HT1080 (cell line): ENCODE measurements at regions not wholly inside any gene's neighbourhood (a gene's known extent, or its start where the extent isn't known, plus 50 kb on each side); places are given as distances from the start of the nearest gene placed in this dataset.

ENCODE experiments used
- DNase-seq: peaks from one replicate; pipeline ENCODE4 v3.0.0-alpha.2; 2015; ENCODE audit warnings: low read depth

DNA sequence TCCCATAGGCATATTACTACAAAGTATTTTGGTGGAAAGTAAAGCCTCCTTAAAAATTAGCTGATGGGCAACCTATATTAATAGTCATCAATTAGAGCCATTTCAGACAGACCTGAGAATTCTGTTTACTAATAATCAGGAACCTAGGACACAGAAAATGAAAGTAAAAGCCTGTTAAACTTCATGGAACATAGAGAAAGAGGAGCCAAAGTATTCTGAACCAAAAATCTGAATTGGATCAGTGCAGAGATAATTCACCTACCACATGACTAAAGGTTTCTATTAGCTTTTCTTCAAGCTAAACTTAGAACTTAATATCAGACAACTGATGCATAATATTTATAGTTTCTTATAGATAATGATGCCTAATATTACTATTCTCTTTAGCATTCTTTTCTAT is 204.5 kb upstream of the RHOBTB1 start:
- DNase-seq: no peak

DNA sequence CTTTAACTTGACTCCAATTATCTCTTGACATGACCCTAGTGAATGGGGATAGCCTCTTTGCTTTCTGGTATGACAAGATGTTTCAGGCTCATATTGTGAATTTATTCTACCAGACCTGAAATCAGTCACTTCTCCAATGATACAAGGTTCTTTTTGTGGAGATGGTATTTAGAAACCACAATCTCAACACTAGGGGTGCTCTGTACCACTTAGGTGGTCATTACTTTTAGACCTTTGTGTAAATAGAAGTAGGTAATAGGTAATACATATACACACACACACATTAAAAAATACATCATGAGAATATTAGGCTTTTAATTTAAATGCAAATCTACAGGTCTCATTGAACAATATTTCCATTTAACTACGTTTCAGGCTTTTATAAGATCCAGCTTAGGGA is 199.0 kb upstream of the RHOBTB1 start:
- DNase-seq: no peak

DNA sequence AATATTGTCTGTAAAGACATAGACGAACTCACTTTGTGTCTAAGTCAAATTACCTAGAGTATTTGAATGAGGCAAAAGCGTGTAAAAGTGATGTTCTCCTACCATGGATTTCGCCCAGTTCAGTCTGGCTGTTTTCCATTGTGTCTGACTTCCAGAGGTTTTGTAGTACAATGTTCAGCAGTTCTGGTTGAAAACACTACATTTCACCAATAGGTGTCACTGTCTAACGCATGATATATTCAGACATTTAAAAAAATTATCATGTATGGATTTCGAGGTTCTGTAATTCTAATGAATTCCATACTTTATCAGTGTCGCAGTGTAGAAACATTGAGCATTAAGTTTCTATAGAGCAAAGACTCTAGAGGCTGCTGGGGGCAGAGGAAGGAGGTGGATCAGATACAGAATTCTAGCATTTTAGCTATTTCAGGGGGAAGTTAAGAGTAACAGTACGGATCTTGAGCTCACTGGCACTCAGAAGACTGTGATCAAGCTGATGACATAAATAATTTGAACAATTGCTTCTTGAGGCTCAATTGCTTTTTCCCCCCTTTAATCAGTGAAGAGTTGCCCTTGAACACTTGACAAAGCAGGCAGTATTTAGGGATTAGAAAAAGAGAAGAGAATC is 196.9 kb upstream of the RHOBTB1 start:
- peak; percentile 49 for DNase-seq

DNA sequence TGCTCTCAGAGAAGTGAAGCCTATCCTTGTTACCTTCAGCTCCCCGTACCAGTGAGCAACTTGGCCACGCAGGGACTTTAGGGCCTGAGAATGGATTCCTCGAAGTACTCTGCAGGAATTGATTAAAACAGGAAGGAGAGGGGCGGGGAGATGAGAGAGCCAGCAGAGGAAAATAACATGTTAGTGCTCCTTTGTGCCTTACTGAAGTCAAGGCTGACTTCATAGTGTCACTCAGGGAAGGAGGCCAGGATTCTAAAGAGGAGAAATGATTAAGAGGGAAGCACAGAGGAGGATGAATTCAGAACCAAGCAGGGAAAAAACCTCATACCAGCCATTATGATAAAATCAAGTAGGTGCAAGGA is 195.6 kb upstream of the RHOBTB1 start:
- no peak for DNase-seq

DNA sequence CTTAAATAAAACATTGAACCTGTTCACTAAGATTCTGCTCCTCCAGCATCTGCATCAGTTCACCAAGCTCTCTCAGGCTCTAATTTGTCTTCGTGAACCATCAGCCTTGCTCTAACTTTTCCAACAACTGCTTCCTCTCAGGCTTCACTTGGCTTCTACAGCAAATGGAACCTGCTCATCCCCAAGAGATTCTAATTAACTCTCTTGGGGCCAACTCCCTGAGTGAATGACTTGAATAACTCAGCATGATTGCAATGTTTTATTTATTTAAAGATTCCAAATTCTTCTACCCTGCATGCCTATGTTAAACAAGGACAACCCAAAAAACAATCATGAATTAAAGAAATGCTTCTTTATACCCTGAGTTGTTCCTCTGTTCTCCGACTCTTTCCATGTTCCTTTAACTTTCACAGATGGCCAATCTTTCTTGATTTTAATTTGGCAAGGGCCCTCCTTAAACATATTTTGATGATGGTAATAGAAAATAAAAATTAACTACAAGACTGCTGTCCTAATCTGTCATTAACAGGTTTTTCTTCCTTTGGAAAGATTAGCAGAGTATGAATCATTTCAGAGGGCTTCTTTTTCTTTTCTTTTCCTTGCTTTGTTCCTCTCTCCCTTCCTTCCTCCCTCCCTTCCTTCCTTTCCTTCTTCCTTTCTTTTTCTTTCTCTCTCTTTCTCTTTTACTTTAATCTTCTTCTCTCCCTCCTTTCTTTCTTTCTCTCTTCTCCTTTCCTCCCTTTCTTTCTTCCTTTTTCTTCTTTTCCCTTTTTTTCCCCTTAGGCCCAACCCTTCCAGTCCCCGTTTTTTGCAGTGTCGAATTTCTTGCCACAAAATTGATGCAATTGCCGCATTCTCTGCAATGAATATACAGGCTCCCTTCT is 195.0 kb upstream of the RHOBTB1 start:
- no peak for DNase-seq

DNA sequence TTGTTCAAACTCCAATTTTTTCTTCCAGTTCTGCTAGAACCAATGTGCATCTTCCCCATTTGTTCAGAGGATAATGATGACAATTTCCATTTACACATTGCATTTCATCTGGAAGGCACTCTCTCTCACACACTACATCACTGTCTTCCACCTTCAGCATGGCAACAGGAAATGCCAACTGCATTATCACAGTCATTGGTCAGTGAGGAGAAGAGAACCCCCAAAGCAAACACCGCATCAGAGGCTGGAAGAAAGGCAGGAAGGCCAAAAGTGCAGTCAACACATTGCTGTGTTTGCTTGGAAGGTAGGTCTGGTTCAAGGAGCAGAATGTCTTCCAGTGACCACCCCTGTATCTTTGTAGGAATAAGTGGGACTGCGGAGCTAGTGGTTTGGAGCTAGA is 192.2 kb upstream of the RHOBTB1 start:
- peak; percentile 71 for DNase-seq

DNA sequence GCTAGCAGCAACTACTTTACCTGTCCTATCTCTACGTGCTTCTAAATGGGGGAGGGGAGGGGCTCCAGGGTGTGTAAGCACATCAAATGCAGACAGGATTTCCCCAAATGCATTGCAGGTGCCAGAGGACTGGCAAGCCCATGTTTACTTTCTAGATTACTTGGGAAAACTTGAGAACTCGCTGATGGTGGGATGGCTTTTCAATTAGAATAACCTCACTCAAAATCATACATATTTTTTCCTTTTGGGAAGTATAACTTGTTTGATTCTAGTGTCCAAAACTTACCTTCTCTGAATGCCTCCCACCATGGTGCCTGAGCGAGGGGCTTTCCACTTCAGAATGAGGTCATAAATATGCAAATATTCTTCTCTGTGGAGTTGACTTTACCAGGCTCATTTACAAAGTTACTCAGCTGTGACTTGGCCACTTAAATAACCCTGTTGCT is 191.3 kb upstream of the RHOBTB1 start:
- DNase-seq: no peak

DNA sequence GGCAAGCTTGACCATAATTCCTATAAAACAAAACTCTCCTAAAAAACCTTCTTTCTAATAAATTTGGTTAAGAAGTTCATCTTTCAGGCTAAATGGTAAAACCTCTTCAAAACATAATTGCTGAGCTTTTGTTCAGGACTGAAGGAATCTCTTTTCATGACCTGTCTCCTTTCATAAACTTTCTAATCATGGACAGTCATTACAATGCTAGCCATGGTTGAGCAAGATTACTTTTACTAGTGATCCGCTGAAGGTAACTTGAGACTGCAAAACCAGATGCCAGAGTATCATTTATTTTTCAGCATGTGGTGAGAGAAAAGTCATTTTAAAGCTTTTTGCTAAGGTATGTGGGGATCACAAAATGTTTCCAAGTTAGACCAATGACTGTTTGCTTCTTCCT is 186.4 kb upstream of the RHOBTB1 start:
- no peak for DNase-seq

DNA sequence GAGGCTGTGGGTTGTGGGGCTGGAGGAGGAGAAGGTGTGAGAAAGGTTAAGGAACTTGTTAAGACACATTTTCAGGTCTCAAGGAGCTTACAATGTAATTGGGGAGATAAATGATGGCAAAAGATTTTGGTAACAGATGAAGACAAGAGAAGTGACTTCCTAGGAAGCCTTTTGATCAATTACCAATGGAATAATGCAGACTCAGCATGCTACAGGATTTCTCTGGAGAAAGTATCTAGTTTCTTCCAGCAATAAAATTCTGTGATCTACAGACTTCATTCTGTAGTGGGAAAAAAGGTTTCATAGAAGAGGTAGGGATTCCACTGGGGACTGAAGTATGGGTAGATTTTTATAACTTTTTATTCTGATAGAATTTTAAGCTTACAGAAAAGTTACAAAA is 184.2 kb upstream of the RHOBTB1 start:
- DNase-seq: no peak

DNA sequence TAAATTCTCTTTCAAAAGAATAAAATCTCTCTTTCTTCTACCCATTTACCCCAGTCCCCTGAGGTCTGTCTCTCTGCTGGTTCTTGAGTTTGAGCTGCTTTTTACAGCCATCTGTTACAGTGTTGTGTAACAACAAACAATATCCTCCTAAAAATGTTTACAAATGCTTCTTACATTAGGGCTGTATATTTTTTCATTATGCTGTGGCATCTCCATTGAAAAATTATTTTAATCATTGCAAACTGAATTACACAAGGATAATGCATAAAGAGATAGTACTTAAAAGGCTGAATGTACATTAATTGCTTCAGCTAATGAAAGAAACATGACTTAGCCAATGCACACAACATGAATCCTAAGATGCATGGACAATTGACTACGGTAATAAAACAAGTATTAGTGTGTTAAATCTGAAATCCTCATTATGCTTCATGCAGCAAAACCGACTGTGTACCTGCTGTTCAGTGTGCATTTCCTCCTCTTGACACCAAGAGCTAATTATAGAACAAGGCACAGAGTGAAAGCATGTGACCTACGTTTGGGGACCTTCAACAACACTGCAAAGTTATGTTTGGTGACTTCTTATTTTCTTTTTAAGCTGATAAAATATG is 181.7 kb upstream of the RHOBTB1 start:
- DNase-seq: no peak

DNA sequence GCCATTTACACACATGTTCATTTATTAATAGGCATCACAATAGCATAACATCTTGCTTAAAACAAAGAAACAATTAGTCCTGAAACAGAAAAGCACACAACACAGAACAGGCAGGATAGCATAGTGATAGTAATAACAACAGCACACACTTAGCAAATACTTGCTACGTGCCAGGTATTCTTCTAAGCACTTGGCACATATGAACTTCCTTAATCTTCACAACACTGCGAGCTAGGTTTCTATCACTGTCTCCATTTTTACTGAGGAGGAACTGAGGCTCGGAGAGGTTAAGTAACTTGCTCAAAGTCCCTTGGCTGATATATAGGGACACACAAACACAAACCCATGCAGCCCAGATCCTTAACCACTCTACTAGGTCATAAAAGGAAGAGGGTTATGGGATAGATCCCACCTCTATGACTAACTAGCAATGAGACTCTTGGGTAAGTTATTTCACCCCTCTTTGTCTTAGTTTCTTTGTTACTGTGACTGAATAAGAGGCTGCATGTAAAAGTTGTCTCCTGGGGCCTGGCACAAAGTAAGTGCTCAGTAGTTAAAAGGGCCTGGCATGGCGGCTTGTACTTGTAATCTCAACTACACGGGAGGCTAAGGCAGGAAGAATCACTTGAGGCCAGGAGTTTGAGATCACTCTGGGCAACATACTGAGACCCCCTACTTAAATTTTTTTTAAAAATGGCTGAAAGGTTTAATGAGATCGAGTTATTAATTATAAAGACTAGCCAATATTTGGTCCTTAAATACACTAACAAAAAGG is 181.0 kb upstream of the RHOBTB1 start:
- no peak for DNase-seq

DNA sequence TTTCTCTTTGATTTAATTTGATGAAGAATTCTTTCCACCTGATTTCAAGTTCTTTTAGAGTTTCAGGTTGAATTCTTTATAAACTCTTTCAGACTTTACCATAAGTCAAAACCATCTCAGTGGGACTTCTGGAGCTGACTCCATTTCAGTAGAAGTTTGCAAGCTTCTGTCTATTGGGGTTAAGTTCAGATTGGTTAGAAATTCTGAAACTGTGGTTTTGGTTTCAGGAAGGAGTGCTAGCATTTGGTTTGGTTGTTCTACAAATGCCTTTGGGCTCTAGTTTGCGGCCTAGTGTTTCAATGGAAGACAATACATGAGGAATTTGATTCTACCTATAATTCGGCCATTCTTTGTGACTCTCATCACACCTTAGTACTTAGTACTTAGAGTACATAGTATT is 176.8 kb upstream of the RHOBTB1 start:
- DNase-seq: no peak

DNA sequence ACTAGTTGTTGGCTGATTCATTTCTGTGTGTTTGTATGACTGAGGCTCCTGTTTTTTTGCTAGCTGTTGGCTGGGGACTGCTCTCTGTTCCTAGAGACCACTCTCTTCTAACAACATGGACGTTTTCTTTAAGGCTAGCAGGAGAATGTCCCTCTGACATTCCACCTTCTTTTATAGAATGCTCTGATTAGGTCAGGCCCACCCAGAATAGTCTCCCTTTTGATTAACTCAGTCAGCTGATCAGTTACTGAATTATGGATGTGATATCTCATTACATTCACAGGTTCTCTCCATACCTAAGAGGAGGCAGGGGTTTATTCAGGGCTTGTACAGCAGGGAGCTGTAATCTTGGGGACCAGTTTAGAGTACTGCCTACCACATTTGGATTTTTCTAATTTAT is 175.6 kb upstream of the RHOBTB1 start:
- DNase-seq: no peak

DNA sequence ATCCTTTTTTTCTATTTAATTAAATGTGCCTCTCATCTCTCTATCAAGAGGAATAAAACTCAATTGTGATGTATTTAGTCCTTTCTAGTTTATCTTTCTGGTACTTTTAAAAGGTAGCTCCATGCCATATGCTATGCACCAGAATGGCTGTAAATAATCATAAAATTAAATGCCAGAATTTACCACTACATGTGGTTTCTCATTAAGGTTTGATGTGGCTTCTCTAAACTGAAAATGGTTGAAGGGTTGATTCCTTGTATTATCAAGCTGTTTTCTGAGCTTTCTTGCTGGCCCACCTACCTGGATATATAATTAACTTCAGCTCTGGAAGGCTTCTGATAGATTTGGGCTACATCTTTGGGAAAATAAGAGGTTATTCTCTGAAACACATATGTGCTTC is 171.9 kb upstream of the RHOBTB1 start:
- DNase-seq: no peak

DNA sequence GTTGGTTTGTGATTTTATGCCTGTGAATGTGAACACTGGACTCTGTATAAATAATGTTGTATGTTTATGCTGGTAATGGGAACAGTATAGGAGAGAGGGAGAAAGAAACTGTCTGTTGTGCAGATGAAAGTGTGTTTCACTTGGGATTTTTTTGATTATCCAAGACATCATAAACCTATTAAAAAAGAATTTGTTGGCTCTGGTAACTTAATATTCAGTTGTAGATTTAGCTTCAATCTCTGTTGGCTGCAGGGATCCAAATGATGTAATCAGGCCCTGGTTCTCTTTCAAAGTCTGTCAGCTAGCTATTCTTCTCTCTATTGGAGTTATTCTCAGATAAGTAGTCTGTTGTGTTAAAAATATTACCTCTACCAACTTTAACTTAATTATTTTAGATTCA is 168.8 kb upstream of the RHOBTB1 start:
- no peak for DNase-seq

DNA sequence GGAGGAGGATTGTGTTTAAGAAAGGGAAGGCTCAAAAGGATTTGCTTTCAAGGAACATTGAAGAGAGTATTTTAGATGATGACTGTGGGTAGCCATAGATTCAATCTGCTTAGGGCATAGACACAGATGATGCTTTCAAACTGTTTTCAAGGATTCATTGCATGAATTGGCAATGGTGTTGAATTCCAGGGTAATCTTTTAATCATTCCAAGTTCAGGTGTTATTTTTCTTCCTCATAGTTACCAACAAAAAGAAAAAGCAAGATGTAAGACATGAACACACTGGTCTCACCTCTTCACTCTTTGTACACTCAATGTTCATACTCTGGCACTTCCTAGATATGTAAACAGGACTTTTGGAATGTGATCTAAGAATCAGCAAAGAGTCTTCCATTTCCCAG is 167.0 kb upstream of the RHOBTB1 start:
- no peak for DNase-seq

DNA sequence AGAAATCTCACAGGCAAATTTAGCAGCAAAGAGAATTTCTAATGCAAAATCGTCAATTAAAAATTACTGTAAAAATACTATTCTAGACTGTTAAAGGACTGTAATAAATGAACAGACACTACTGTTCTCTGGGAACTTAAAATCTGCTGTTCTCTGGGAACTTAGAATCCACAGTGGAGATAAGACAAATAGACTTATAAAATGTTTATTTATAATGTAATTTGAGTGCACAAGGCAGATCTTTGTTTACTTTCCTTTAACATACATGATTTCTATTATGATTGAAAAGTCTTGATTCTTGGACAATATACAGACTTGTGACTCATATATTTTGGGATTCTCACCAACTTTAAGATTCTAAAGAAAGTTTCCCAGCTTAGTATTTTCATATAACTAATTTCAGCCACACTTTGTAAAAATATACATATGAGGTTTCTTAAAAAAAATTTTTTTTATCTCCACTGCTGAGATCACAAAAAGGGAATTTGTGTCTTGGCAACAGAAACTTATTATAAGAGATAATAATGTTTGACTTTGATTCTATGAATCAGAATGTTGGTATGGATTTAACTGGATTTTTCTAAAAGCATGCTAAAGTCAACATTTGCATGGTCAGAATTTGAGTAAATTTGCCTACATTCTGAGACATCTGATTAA is 166.3 kb upstream of the RHOBTB1 start:
- DNase-seq: no peak

DNA sequence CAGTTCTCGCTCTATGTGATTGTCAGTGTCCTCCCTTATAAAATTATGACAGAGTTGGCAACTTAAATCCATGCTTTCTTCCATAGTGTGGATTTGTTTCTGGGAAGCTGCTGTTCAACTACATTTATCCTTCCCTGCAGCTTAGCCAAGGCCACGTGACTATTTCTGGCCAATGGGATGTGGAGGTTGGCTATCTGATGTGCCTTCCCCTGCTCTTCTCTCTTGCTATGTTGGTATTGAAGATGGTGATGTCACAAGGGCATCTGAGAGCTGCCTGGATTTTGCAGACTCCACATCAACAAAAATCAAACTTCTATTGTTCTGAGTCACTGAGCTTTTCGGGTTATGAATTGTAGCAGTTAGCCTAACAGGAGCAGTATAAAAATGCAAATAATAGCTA is 164.9 kb upstream of the RHOBTB1 start:
- DNase-seq: peak; percentile 10

DNA sequence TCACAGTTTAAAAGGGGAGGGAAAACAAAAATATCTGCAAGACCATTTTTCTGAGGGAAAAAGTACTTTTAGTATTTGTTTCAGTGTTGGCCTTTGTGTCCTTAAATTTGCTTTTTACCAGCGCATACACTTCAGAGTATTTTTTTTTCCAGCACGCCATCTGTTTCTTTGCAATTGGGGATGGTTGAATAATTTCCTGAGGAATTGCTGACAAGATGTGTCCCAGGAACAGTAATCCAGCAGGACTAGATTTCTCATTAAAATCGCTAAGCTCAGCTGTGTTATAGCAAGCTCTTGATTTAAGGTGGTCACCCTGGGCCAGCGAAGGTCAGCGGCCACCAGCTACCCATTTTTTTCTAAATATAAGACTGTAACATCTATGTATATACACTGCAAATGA is 156.9 kb upstream of the RHOBTB1 start:
- no peak for DNase-seq

DNA sequence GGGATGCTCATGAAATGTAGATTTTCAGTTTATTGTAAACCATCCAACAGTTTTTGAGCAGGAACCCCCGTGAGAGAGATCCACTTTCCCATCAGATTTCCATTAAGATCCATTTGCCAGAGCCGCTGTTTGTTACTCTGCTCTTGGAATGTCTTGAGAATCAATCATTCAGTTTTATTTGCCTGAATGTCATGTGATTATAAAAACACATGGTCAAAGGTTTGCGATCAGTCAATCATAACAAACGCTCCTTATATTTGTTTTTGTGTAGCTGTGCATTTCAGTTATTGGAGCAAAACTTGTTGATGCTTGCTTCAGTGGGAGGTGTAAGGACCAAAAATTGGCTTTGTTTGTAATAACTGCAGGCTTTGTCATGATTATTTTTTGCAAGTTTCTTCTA is 155.8 kb upstream of the RHOBTB1 start:
- no peak for DNase-seq

DNA sequence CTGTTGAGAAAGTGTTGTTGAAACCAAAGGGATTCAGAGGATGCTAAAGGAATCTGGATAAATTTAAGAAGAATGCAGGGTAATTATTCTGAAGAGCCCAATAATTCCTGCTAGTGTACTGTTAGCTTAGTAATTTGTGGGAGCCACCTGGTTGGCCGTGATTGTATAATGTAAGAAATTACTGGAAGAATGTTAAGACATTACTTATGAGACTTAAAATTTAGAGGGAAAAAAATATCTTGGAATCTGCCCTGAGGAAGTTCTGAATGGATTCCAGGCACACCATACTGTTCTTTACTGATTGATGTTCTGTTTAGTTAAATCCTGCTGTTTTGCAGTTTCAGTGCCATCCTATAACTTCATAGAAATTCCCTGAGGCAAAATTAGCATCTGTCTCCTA is 155.0 kb upstream of the RHOBTB1 start:
- DNase-seq: no peak
